H1 (cell line): ENCODE measurements at regions not wholly inside any gene's neighbourhood (a gene's known extent, or its start where the extent isn't known, plus 50 kb on each side); places are given as distances from the start of the nearest gene placed in this dataset.

Experiments
- CTCF ChIA-PET: fragments of 300-600 bp; sonication (Branson Sonifier 250); formaldehyde crosslinking; loops from one replicate; lab custom pipeline; 2021; ENCODE audit not compliant: partially characterized antibody; lab: Charles Lee
- POLR2A ChIA-PET: fragments of 300-600 bp; sonication (Branson Sonifier 250); formaldehyde crosslinking; loops from one replicate; lab custom pipeline; 2021; ENCODE audit warnings: inconsistent platforms; ENCODE audit not compliant: partially characterized antibody; lab: Charles Lee
- DNase-seq, 2 experiments: peaks; one replicate each; pipeline versions ENCODE4 v3.0.0 to v3.0.0-alpha.2; 2010 to 2022; ENCODE audit warnings: low spot score in 2 of 2, low read depth in 1 of 2, mixed read lengths in 1 of 2
- FAIRE-seq: peaks from 2 replicates; lab custom pipeline; 2011; peaks lifted over from hg19 to GRCh38; lab: Jason Lieb, UNC
- H2AFZ ChIP-seq: 2 replicates; pipeline ENCODE4 v1.8.1; 2012; ENCODE audit warnings: low read length, inconsistent platforms
- H2AK5ac ChIP-seq: 2 replicates; pipeline ENCODE4 v1.6.1; 2013; ENCODE audit warnings: low read depth, low read length
- H2BK120ac ChIP-seq: replicated peaks from 2 replicates; pipeline ENCODE3; 2013; ENCODE audit warnings: low read depth, low read length, inconsistent platforms
- H2BK12ac ChIP-seq: 2 replicates; pipeline ENCODE4 v1.6.1; 2013; ENCODE audit warnings: low read depth, low read length
- H2BK15ac ChIP-seq: 2 replicates; pipeline ENCODE4 v1.6.1; 2013; ENCODE audit warnings: low read length
- H2BK20ac ChIP-seq: 2 replicates; pipeline ENCODE4 v1.6.1; 2013; ENCODE audit warnings: low read length
- H2BK5ac ChIP-seq: 2 replicates; pipeline ENCODE4 v1.6.1; 2013; ENCODE audit warnings: low read depth, low read length
- H3K14ac ChIP-seq: 2 replicates; pipeline ENCODE4 v1.6.1; 2013; ENCODE audit warnings: inconsistent platforms; ENCODE audit not compliant: insufficient read length
- H3K18ac ChIP-seq: 2 replicates; pipeline ENCODE4 v1.6.1; 2013; ENCODE audit warnings: low read length; ENCODE audit errors: extremely low read depth
- H3K23ac ChIP-seq: 2 replicates; pipeline ENCODE4 v1.6.1; 2013; ENCODE audit warnings: inconsistent platforms; ENCODE audit not compliant: insufficient read length
- H3K23me2 ChIP-seq: 2 replicates; pipeline ENCODE4 v1.6.1; 2013; ENCODE audit warnings: low read depth, low read length
- H3K27ac ChIP-seq: 2 replicates; pipeline ENCODE4 v1.6.1; 2011; ENCODE audit warnings: low read depth, low read length, inconsistent platforms
- H3K27me3 ChIP-seq, 4 experiments: replicated peaks in 1 of 4; 1 replicate in 1 of 4; 2 replicates in 3 of 4; pipeline versions ENCODE4 v1.6.1 to v1.8.1; 2011 to 2013; ENCODE audit warnings: low read length in 3 of 4, mild to moderate bottlenecking in 3 of 4, inconsistent platforms in 2 of 4, mixed read lengths in 2 of 4, moderate library complexity in 1 of 4; ENCODE audit not compliant: control insufficient read depth in 3 of 4, insufficient read depth in 3 of 4; ENCODE audit errors: extremely low read depth in 1 of 4
- H3K36me3 ChIP-seq, 4 experiments: 2 replicates each; pipeline versions ENCODE4 v1.6.1 to v1.8.1; 2011 to 2013; ENCODE audit warnings: mild to moderate bottlenecking in 4 of 4, low read length in 3 of 4, moderate library complexity in 2 of 4, control low read depth in 1 of 4, inconsistent platforms in 1 of 4; ENCODE audit not compliant: insufficient read depth in 4 of 4, control insufficient read depth in 2 of 4
- H3K4ac ChIP-seq: replicated peaks from 2 replicates; pipeline ENCODE3; 2013; ENCODE audit warnings: low read length, low read depth, mixed read lengths, inconsistent platforms; ENCODE audit not compliant: insufficient read length
- H3K4me1 ChIP-seq, 4 experiments: replicated peaks in 1 of 4; 1 replicate in 1 of 4; 2 replicates in 3 of 4; pipeline versions ENCODE4 v1.6.1 to v1.8.1; 2011 to 2013; ENCODE audit warnings: low read length in 3 of 4, inconsistent platforms in 2 of 4, mixed read lengths in 1 of 4; ENCODE audit not compliant: insufficient read depth in 4 of 4, control insufficient read depth in 3 of 4
- H3K4me2 ChIP-seq, 2 experiments: 2 replicates each; pipeline versions ENCODE4 v1.6.1 to v1.8.1; 2011 to 2013; ENCODE audit warnings: low read depth in 2 of 2, low read length in 2 of 2, control low read depth in 1 of 2, inconsistent platforms in 1 of 2, mild to moderate bottlenecking in 1 of 2; ENCODE audit not compliant: insufficient read depth in 1 of 2
- H3K4me3 ChIP-seq, 4 experiments: fragments of 200-600, 300-600 bp in 1 of 4; sonication (generic), shearing (Covaris generic), sonication (Bioruptor Twin) in 1 of 4; 2 replicates each; pipeline versions ENCODE4 v1.5.1 to v1.8.1; 2011 to 2016; ENCODE audit warnings: low read length in 4 of 4, low read depth in 3 of 4, control low read depth in 2 of 4, inconsistent platforms in 2 of 4, mild to moderate bottlenecking in 2 of 4, mixed read lengths in 1 of 4, moderate library complexity in 1 of 4; ENCODE audit not compliant: insufficient read depth in 2 of 4; ENCODE audit errors: extremely low read depth in 1 of 4
- H3K56ac ChIP-seq: replicated peaks from 2 replicates; pipeline ENCODE3; 2013; ENCODE audit warnings: low read depth, mild to moderate bottlenecking, mixed read lengths, low read length, inconsistent platforms; ENCODE audit not compliant: insufficient read length
- H3K79me1 ChIP-seq: 2 replicates; pipeline ENCODE4 v1.6.1; 2013; ENCODE audit warnings: low read depth, low read length, control low read depth
- H3K79me2 ChIP-seq, 2 experiments: 2 replicates each; pipeline versions ENCODE4 v1.6.1 to v1.8.1; 2012 to 2013; ENCODE audit warnings: low read length in 2 of 2, mild to moderate bottlenecking in 2 of 2, inconsistent platforms in 1 of 2; ENCODE audit not compliant: insufficient read depth in 2 of 2, control insufficient read depth in 1 of 2
- H3K9ac ChIP-seq, 4 experiments: replicated peaks in 1 of 4; 1 replicate in 1 of 4; 2 replicates in 3 of 4; pipeline versions ENCODE4 v1.6.1 to v1.8.1; 2011 to 2013; ENCODE audit warnings: low read depth in 3 of 4, low read length in 3 of 4, control low read depth in 2 of 4, mild to moderate bottlenecking in 2 of 4, moderate library complexity in 2 of 4, inconsistent platforms in 1 of 4; ENCODE audit errors: extremely low read depth in 1 of 4
- H3K9me3 ChIP-seq, 2 experiments: 2 replicates each; pipeline versions ENCODE4 v1.6.1 to v1.8.1; 2012 to 2013; ENCODE audit warnings: mild to moderate bottlenecking in 2 of 2, moderate library complexity in 2 of 2, control low read depth in 1 of 2, inconsistent platforms in 1 of 2, low read depth in 1 of 2, low read length in 1 of 2, mixed read lengths in 1 of 2; ENCODE audit not compliant: insufficient read depth in 2 of 2
- H4K20me1 ChIP-seq, 2 experiments: replicated peaks in 1 of 2; 2 replicates each; pipeline versions ENCODE3 to v1.8.1; 2011 to 2013; ENCODE audit warnings: inconsistent platforms in 2 of 2, low read length in 2 of 2, mild to moderate bottlenecking in 1 of 2; ENCODE audit not compliant: insufficient read depth in 2 of 2, control insufficient read depth in 1 of 2
- H4K5ac ChIP-seq: 2 replicates; pipeline ENCODE4 v1.6.1; 2013; ENCODE audit warnings: low read length, low read depth, mixed read lengths, inconsistent platforms; ENCODE audit not compliant: insufficient read length
- H4K8ac ChIP-seq: 2 replicates; pipeline ENCODE4 v1.8.0; 2013; ENCODE audit warnings: mild to moderate bottlenecking, moderate library complexity, low read length, inconsistent platforms; ENCODE audit not compliant: insufficient read depth; ENCODE audit errors: extremely low read depth
- H4K91ac ChIP-seq: replicated peaks from 2 replicates; pipeline ENCODE3; 2013; ENCODE audit warnings: low read length, mixed read lengths, inconsistent platforms; ENCODE audit not compliant: insufficient read length
- CBX8 ChIP-seq: fragments of 300-800, 300-1000 bp; sonication (generic); IDR thresholded peaks from 2 replicates; pipeline ENCODE4 v1.7.1; 2016; ENCODE audit warnings: low read depth, low read length, borderline replicate concordance
- CTCF ChIP-seq, 3 experiments: IDR thresholded peaks; 1 replicate in 2 of 3; 2 replicates in 1 of 3; pipeline versions ENCODE4 v1.5.1 to v1.6.1; 2011; ENCODE audit warnings: low read length in 3 of 3, mild to moderate bottlenecking in 3 of 3, inconsistent platforms in 2 of 3, low read depth in 1 of 3, moderate library complexity in 1 of 3; ENCODE audit not compliant: insufficient read depth in 1 of 3; ENCODE audit errors: control extremely low read depth in 1 of 3
- EP300 ChIP-seq, 2 experiments: IDR thresholded peaks; 1 replicate in 1 of 2; 2 replicates in 1 of 2; pipeline ENCODE4 v1.6.1; 2011 to 2012; ENCODE audit warnings: low read depth in 2 of 2, low read length in 2 of 2, mild to moderate bottlenecking in 2 of 2, borderline replicate concordance in 1 of 2, inconsistent platforms in 1 of 2, moderate library complexity in 1 of 2
- NANOG ChIP-seq: IDR thresholded peaks from 2 replicates; pipeline ENCODE4 v1.6.1; 2011; ENCODE audit warnings: low read length, low read depth, mild to moderate bottlenecking, inconsistent platforms; ENCODE audit not compliant: insufficient read depth, poor library complexity, severe bottlenecking
- POLR2AphosphoS5 ChIP-seq: IDR thresholded peaks from 2 replicates; pipeline ENCODE4 v1.6.1; 2011; ENCODE audit warnings: low read depth, low read length
- RFX5 ChIP-seq: IDR thresholded peaks from 2 replicates; pipeline ENCODE4 v1.6.1; 2011; ENCODE audit warnings: low read depth, low read length, improper control_type of control experiment, borderline replicate concordance
- SIRT6 ChIP-seq: IDR thresholded peaks from one replicate; pipeline ENCODE4 v1.7.1; 2012; ENCODE audit warnings: low read length, inconsistent platforms
- SIX5 ChIP-seq: IDR thresholded peaks from 2 replicates; pipeline ENCODE4 v1.6.1; 2011; ENCODE audit warnings: mild to moderate bottlenecking, low read depth, low read length
- SP4 ChIP-seq: IDR thresholded peaks from 2 replicates; pipeline ENCODE4 v1.6.1; 2012; ENCODE audit warnings: low read length, inconsistent platforms
- TCF12 ChIP-seq: IDR thresholded peaks from 2 replicates; pipeline ENCODE4 v1.6.1; 2011; ENCODE audit warnings: low read depth, mild to moderate bottlenecking, low read length
- USF2 ChIP-seq: IDR thresholded peaks from 2 replicates; pipeline ENCODE4 v1.6.1; 2011; ENCODE audit warnings: low read length, improper control_type of control experiment
- WGBS, 2 experiments: shearing (Covaris generic) in 1 of 2; methylation state at CpG; one replicate each; pipeline versions ENCODE4 v1.1.6 to v1.1.7; 2013 to 2015; ENCODE audit warnings: low lambda C conversion rate in 2 of 2, mixed read lengths in 2 of 2, inconsistent platforms in 1 of 2, low coverage in 1 of 2, missing lambda C conversion rate in 1 of 2; ENCODE audit not compliant: insufficient replicate concordance in 2 of 2, insufficient coverage in 1 of 2, insufficient read length in 1 of 2; ENCODE audit errors: extremely low coverage in 1 of 2, missing lambda C conversion rate in 1 of 2; 5-methylcytosine and 5-hydroxymethylcytosine counted together

DNA sequence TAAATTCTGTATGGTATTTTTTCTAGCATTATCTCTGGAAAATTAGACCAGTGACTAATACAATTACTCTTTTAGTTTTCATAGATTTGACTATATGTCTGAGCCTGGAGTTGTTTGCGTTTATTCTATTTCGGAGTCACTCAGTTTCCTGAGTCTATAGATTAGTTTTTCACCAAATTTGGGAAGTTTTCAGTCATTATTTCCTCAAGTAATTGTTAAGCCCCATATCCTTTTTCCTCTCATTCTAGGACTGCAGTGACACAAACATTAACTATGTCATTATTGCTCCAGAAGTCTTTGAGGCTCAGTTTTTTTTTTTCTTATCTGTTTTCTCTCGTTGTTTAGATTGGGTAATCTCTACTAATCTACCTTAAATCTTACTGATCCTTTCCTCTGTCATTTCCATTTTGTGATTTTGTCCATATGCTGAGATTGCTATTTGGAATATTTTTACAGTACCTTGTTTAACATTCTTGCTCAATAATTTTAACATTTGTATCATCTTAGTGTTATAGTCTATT lies 886.2 kb downstream of the LTN1 start:
- no peak overlapping the region for H3K14ac ChIP-seq
- H2BK5ac ChIP-seq, result no peak overlapping the region
- H3K79me1 ChIP-seq, result no peaks in the 10 kb centered on the region
- no peaks in the 10 kb centered on the region for H3K4me1 ChIP-seq
- no peak overlapping the region for H2AFZ ChIP-seq
- H3K56ac ChIP-seq, result no peak overlapping the region
- DNase-seq (no peak), FAIRE-seq (no peak)
- H3K9me3 ChIP-seq, result no peaks in the 10 kb centered on the region
- H3K23ac ChIP-seq, result no peak overlapping the region
- no peak overlapping the region for H2BK15ac ChIP-seq
- no peak overlapping the region for H2BK120ac ChIP-seq
- H4K20me1 ChIP-seq, result no peaks in the 10 kb centered on the region
- H2BK12ac ChIP-seq, result no peak overlapping the region
- no peaks in the 10 kb centered on the region for H3K27me3 ChIP-seq
- CTCF ChIA-PET, result no interaction called here
- H3K27ac ChIP-seq, result no peak overlapping the region
- H3K4me2 ChIP-seq, result no peak overlapping the region
- no peak overlapping the region for H3K4me3 ChIP-seq
- H3K4ac ChIP-seq, result no peak overlapping the region
- H2AK5ac ChIP-seq, result no peak overlapping the region
- POLR2A ChIA-PET, result no interaction called here
- WGBS, 2 experiments, result 87% methylated on average over 3 of the region's 3 CpGs; no CpG with 5 or more reads in 1 of the 2 experiments
- H4K5ac ChIP-seq, result no peak overlapping the region
- H2BK20ac ChIP-seq, result no peak overlapping the region
- H3K79me2 ChIP-seq, result no peaks in the 10 kb centered on the region
- H3K9ac ChIP-seq, result no peak overlapping the region
- H4K8ac ChIP-seq, result no peak overlapping the region
- H3K36me3 ChIP-seq, result no peaks in the 10 kb centered on the region
- H4K91ac ChIP-seq, result no peak overlapping the region
- H3K18ac ChIP-seq, result no peak overlapping the region
- no peaks in the 10 kb centered on the region for H3K23me2 ChIP-seq
- TF ChIP-seq EP300 (IDR thresholded peaks at IDR 0.05; ENCODE audit: borderline replicate concordance in 1 of 2, low read depth in 2 of 2, low read length in 2 of 2), result no peak
- TF ChIP-seq USF2, result no peak
- no peak for TF ChIP-seq SP4
- TF ChIP-seq CTCF (IDR thresholded peaks at IDR 0.05; ENCODE audit: control extremely low read depth in 1 of 3, insufficient read depth in 1 of 3, low read depth in 1 of 3, low read length in 3 of 3), result no peak
- no peak for TF ChIP-seq POLR2AphosphoS5
- TF ChIP-seq CBX8, result no peak
- TF ChIP-seq RFX5, result no peak
- no peak for TF ChIP-seq TCF12
- TF ChIP-seq NANOG, result no peak
- no peak for TF ChIP-seq SIX5
- TF ChIP-seq SIRT6, result no peak
